ENCODE measurements at regions not wholly inside any gene's neighbourhood (a gene's known extent, or its start where the extent isn't known, plus 50 kb on each side); places are given as distances from the start of the nearest gene placed in this dataset.
A peak's percentile ranks its signal among the peaks of the same experiment; 100 is the strongest.
"Not testable (repeated sequence)": the region's sequence is repeated elsewhere in the genome, so short reads cannot be mapped to it uniquely, and the experiment has no call there.

GRCh38 chr4:151485541-151486131, 76.7 kb downstream of the FHIP1A start:
- TF ChIP-seq CTCF (IDR thresholded peaks at IDR 0.05; ENCODE audit: insufficient read depth, missing control alignments) = no peak
- FAIRE-seq (no peak), DNase-seq (ENCODE audit: insufficient read length, low spot score) (no peak)

- FAIRE-seq (no peak), DNase-seq (ENCODE audit: insufficient read length, low spot score) (no peak)
- no peak for TF ChIP-seq CTCF (IDR thresholded peaks at IDR 0.05; ENCODE audit: insufficient read depth, missing control alignments)
These were observed 77.2 kb downstream of the FHIP1A start for GRCh38 chr4:151486168-151486567.

- TF ChIP-seq CTCF (IDR thresholded peaks at IDR 0.05; ENCODE audit: insufficient read depth, missing control alignments) = no peak
- FAIRE-seq (no peak), DNase-seq (ENCODE audit: insufficient read length, low spot score) (no peak)
These were observed 80.0 kb downstream of the FHIP1A start for GRCh38 chr4:151488968-151489367.

- FAIRE-seq = no peak
- TF ChIP-seq CTCF (IDR thresholded peaks at IDR 0.05; ENCODE audit: insufficient read depth, missing control alignments) = no peak
- DNase-seq (ENCODE audit: insufficient read length, low spot score) = no peak
These were observed 80.7 kb downstream of the FHIP1A start for GRCh38 chr4:151489462-151490203.

- not testable (repeated sequence) for FAIRE-seq; DNase-seq (ENCODE audit: insufficient read length, low spot score)
These were observed 86.6 kb downstream of the FHIP1A start for GRCh38 chr4:151495612-151496011.

- not testable (repeated sequence) for FAIRE-seq; DNase-seq (ENCODE audit: insufficient read length, low spot score)
These were observed 102.6 kb downstream of the FHIP1A start for GRCh38 chr4:151511548-151511947.

- TF ChIP-seq CTCF (IDR thresholded peaks at IDR 0.05; ENCODE audit: insufficient read depth, missing control alignments) = no peak
- FAIRE-seq = no peak
- no peak for DNase-seq (ENCODE audit: insufficient read length, low spot score)
These were observed 108.9 kb downstream of the FHIP1A start for GRCh38 chr4:151517896-151518295.

- TF ChIP-seq CTCF (IDR thresholded peaks at IDR 0.05; ENCODE audit: insufficient read depth, missing control alignments) = no peak
- DNase-seq (ENCODE audit: insufficient read length, low spot score) (no peak), FAIRE-seq (peak; percentile 6)
These were observed 109.4 kb downstream of the FHIP1A start for GRCh38 chr4:151518359-151518758.
